Liver (tissue), 8 donors: ENCODE measurements at regions not wholly inside any gene's neighbourhood (a gene's known extent, or its start where the extent isn't known, plus 50 kb on each side); places are given as distances from the start of the nearest gene placed in this dataset.

ENCODE experiments used
- DNase-seq: peaks from one replicate; pipeline ENCODE4 v3.0.0-alpha.2; 2017; ENCODE audit warnings: low spot score
- H3K27ac ChIP-seq, 2 donors: one replicate each; pipeline ENCODE4 v1.7.0; 2013; ENCODE audit warnings: inconsistent platforms in 2 of 2, low read length in 2 of 2, control low read depth in 1 of 2, low read depth in 1 of 2, mild to moderate bottlenecking in 1 of 2
- H3K27me3 ChIP-seq, 4 donors: one replicate each; pipeline versions ENCODE4 v1.6.1 to v1.7.0; 2013; ENCODE audit warnings: low read length in 3 of 4, inconsistent platforms in 1 of 4, mild to moderate bottlenecking in 1 of 4, moderate library complexity in 1 of 4; ENCODE audit not compliant: control insufficient read depth in 4 of 4, insufficient read depth in 4 of 4
- H3K36me3 ChIP-seq, 4 donors: one replicate each; pipeline versions ENCODE4 v1.6.1 to v1.7.0; 2013; ENCODE audit warnings: low read length in 3 of 4, mild to moderate bottlenecking in 3 of 4, low read depth in 1 of 4, moderate library complexity in 1 of 4; ENCODE audit not compliant: control insufficient read depth in 4 of 4, insufficient read depth in 3 of 4
- H3K4me1 ChIP-seq, 4 donors: one replicate each; pipeline versions ENCODE4 v1.6.1 to v1.7.0; 2013; ENCODE audit warnings: low read length in 3 of 4, mild to moderate bottlenecking in 3 of 4, moderate library complexity in 1 of 4; ENCODE audit not compliant: control insufficient read depth in 4 of 4, insufficient read depth in 4 of 4
- H3K4me3 ChIP-seq, 3 donors: one replicate each; pipeline versions ENCODE4 v1.6.1 to v1.7.0; 2013; ENCODE audit warnings: low read length in 3 of 3, control low read depth in 1 of 3, low read depth in 1 of 3, mild to moderate bottlenecking in 1 of 3
- H3K9ac ChIP-seq, 2 donors: one replicate each; pipeline ENCODE4 v1.7.0; 2013; ENCODE audit warnings: low read length in 2 of 2, mild to moderate bottlenecking in 2 of 2, moderate library complexity in 2 of 2, control low read depth in 1 of 2, low read depth in 1 of 2
- H3K9me3 ChIP-seq, 4 donors: one replicate each; pipeline versions ENCODE4 v1.6.1 to v1.7.0; 2013; ENCODE audit warnings: low read length in 3 of 4; ENCODE audit not compliant: control insufficient read depth in 4 of 4
- CTCF ChIP-seq: fragments of 150-350 bp; IDR thresholded peaks from 2 replicates; pipeline ENCODE4 v1.5.1; 2017; ENCODE audit warnings: improper control_type of control experiment, low read depth, low read length; ENCODE audit not compliant: missing input control
- EGR1 ChIP-seq, 2 donors: IDR thresholded peaks; 2 replicates each; pipeline ENCODE4 v1.6.1; 2016 to 2018; ENCODE audit warnings: antibody characterized with exemption in 2 of 2, low read depth in 2 of 2
- FOXA1 ChIP-seq: IDR thresholded peaks from 2 replicates; pipeline ENCODE4 v1.6.1; 2016; ENCODE audit warnings: antibody characterized with exemption
- FOXA2 ChIP-seq: IDR thresholded peaks from 2 replicates; pipeline ENCODE4 v1.6.1; 2016; ENCODE audit warnings: antibody characterized with exemption
- GABPA ChIP-seq, 2 donors: IDR thresholded peaks in 1 of 2; conservative IDR thresholded peaks in 1 of 2; 2 replicates each; pipeline ENCODE4 v1.6.1; 2016; ENCODE audit warnings: antibody characterized with exemption in 2 of 2, mild to moderate bottlenecking in 1 of 2, moderate library complexity in 1 of 2
- HNF4G ChIP-seq: IDR thresholded peaks from 2 replicates; pipeline ENCODE4 v1.6.1; 2016; ENCODE audit warnings: antibody characterized with exemption
- JUND ChIP-seq, 2 donors: IDR thresholded peaks; 2 replicates each; pipeline ENCODE4 v1.6.1; 2016; ENCODE audit warnings: antibody characterized with exemption in 2 of 2
- NR2F2 ChIP-seq: IDR thresholded peaks from 2 replicates; pipeline ENCODE4 v1.6.1; 2016; ENCODE audit warnings: antibody characterized with exemption
- REST ChIP-seq: IDR thresholded peaks from 2 replicates; pipeline ENCODE4 v1.6.1; 2016; ENCODE audit warnings: antibody characterized with exemption, mild to moderate bottlenecking
- RXRA ChIP-seq, 2 donors: IDR thresholded peaks; 2 replicates each; pipeline ENCODE4 v1.6.1; 2017 to 2018; ENCODE audit warnings: antibody characterized with exemption in 2 of 2, mild to moderate bottlenecking in 1 of 2
- YY1 ChIP-seq: IDR thresholded peaks from 2 replicates; pipeline ENCODE4 v1.6.1; 2016; ENCODE audit warnings: antibody characterized with exemption, mild to moderate bottlenecking
- WGBS: extraction: QIAGEN DNeasy Blood & Tissue Kit; methylation state at CpG from one replicate; pipeline ENCODE4 v1.1.7; 2013; 5-methylcytosine and 5-hydroxymethylcytosine counted together
- TF ChIP-seq, protein P1 (sequence below): IDR thresholded peaks from 2 replicates; pipeline ENCODE4 v1.6.1; 2016; ENCODE audit warnings: antibody characterized with exemption
- TF ChIP-seq, protein P2 (sequence below): IDR thresholded peaks from 2 replicates; pipeline ENCODE4 v1.6.1; 2016; ENCODE audit warnings: antibody characterized with exemption
- donor health status: healthy.
- donor health status: healthy.
- donor health status: healthy.
- donor health status: healthy.
- donor health status: healthy.

- TF ChIP-seq HNF4G (no peak), FOXA2 (no peak), REST (no peak), YY1 (no peak), RXRA (IDR thresholded peaks at IDR 0.05) (no peak)
- TF ChIP-seq, protein P1, sequence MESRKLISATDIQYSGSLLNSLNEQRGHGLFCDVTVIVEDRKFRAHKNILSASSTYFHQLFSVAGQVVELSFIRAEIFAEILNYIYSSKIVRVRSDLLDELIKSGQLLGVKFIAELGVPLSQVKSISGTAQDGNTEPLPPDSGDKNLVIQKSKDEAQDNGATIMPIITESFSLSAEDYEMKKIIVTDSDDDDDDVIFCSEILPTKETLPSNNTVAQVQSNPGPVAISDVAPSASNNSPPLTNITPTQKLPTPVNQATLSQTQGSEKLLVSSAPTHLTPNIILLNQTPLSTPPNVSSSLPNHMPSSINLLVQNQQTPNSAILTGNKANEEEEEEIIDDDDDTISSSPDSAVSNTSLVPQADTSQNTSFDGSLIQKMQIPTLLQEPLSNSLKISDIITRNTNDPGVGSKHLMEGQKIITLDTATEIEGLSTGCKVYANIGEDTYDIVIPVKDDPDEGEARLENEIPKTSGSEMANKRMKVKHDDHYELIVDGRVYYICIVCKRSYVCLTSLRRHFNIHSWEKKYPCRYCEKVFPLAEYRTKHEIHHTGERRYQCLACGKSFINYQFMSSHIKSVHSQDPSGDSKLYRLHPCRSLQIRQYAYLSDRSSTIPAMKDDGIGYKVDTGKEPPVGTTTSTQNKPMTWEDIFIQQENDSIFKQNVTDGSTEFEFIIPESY = no peak
- DNase-seq = no peak
- no peak overlapping the region for H3K27ac ChIP-seq
- no peaks in the 10 kb centered on the region for H3K4me1 ChIP-seq
- no peaks in the 10 kb centered on the region for H3K9me3 ChIP-seq
- no peak overlapping the region for H3K4me3 ChIP-seq
- H3K27me3 ChIP-seq = no peaks in the 10 kb centered on the region
- no peaks in the 10 kb centered on the region for H3K36me3 ChIP-seq
- 89% methylated on average over 3 of the region's 3 CpGs for WGBS
- H3K9ac ChIP-seq = no peak overlapping the region
Measured at GRCh38 chr2:192315543-192315942, 120.8 kb upstream of the TMEFF2 start.

DNA sequence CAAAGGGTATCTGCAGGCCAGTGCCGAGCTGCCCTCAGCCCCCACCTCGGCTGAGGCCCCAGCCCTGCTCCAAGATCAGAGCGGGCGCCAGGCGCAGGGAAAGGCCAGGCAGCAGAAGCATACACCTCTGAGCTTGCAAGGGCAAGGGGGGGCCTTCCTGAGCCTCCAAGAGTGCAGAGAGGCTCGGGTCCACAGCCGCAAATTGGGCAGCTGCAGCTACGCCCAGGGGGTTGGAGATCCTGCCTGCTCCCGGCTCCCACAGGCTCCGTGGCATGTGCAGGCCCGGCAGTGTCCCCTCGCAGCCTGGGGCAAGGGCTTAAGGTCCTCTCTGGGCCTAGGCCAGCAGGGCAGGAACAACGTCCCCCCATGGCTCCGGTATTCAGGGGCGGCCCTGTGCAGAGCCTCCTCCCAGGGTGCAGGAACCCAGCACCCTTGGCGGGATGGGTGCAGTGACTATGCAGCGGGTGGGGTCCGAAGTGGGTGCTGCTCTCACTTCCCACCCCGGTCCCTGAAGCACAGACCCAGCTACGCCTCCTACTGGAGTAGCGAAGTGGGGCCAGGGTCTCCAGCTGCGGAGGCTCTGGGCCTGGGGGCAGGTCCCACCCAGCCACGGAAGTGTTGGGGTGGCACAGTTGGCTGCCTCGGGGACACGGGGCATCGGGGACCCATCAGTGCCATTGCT lies 120.2 kb upstream of the TMEFF2 start:
- no peak overlapping the region for H3K4me3 ChIP-seq
- WGBS = 87% methylated on average over 26 of the region's 26 CpGs
- H3K27ac ChIP-seq = no peak overlapping the region
- DNase-seq = no peak
- no peaks in the 10 kb centered on the region for H3K4me1 ChIP-seq
- no peaks in the 10 kb centered on the region for H3K27me3 ChIP-seq
- no peak overlapping the region for H3K9ac ChIP-seq
- H3K36me3 ChIP-seq = no peaks in the 10 kb centered on the region
- TF ChIP-seq GABPA (IDR thresholded peaks at IDR 0.05 in 1 of 2, conservative IDR thresholded peaks at IDR 0.05 in 1 of 2) = no peak
- no peak for TF ChIP-seq REST
- TF ChIP-seq RXRA (IDR thresholded peaks at IDR 0.05) = no peak
- TF ChIP-seq, protein P1 = no peak
- TF ChIP-seq, protein P2, sequence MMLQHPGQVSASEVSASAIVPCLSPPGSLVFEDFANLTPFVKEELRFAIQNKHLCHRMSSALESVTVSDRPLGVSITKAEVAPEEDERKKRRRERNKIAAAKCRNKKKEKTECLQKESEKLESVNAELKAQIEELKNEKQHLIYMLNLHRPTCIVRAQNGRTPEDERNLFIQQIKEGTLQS = no peak
- TF ChIP-seq JUND (IDR thresholded peaks at IDR 0.05) = no peak
- TF ChIP-seq NR2F2 = no peak
- TF ChIP-seq FOXA1 = no peak
- TF ChIP-seq EGR1 (IDR thresholded peaks at IDR 0.05; ENCODE audit: low read depth in 2 of 2) = no peak
- no peak for TF ChIP-seq CTCF
- no peaks in the 10 kb centered on the region for H3K9me3 ChIP-seq
